NK-92 treated with Interleukin-12 subunit alpha and Interleukin-12 subunit beta, amount 100 ng/mL, for 24 hours (cell line): ENCODE measurements at regions not wholly inside any gene's neighbourhood (a gene's known extent, or its start where the extent isn't known, plus 50 kb on each side); places are given as distances from the start of the nearest gene placed in this dataset.

ENCODE experiments used
- DNase-seq: peaks from one replicate; lab custom pipeline; 2025; lab: John Stamatoyannopoulos, UW

DNA sequence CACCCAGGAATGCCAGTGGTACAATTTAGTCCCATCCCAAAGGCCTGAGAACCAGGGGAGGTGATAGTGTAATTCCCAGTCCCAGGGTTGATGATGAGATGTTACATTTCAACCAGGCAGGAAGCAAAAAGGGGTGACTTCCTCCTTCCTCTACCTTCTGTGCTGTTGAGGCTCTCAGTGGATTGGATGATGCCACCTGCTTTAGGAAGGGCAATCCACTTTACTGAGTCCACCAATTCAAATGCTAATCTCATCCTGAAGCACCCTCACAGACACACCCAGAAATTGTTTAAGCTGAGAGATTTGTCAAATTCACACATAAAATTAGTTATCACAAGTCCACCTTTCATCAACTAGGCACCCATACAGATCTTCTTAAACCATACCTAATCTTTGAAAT is 418.5 kb upstream of the GOLIM4 start:
- DNase-seq = no peak

DNA sequence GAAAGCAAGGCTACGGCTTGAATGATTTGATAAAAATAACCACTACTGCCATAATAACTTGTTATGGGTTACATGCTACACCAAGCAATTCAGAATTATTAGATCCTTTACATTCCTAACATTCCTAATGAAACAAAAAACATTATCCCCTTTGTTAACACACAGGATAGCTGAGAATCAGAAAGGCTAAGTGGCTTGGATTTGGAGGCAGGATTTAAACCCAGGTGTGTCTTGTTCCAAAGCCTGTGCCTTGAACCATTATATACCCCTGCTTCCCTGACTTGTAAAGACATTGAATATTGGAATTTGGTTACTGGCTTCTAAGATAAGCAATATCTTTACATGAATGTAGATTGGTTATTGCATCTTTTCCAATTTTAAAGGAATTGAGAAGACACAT is 417.1 kb upstream of the GOLIM4 start:
- no peak for DNase-seq

DNA sequence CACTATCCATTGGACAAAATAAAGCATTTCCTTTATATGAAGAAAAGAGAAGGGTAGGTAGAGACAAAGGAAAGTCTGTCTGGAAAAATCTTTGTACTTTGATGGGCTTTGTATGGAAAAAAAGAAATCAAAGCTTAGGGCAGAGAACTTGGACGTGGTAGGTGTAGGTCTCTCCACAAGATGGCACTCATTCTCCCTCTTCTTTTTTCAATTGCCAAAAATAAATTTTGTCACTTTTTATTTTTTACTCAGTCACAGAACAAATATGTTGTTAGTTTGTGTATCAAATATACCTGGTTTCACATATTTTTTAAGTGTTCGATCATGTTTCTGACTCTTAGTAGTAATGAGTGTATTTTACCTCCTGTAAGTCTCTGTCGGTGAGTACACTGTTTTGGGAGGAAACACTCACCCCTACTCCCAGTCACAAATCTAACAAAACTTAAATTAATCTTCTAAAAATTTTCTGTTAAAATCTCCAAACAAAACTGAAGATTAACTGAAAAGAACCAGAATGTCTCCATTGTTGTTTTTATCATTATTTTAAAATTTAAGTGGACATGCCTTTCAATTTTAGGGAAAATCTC is 415.8 kb upstream of the GOLIM4 start:
- DNase-seq = no peak

DNA sequence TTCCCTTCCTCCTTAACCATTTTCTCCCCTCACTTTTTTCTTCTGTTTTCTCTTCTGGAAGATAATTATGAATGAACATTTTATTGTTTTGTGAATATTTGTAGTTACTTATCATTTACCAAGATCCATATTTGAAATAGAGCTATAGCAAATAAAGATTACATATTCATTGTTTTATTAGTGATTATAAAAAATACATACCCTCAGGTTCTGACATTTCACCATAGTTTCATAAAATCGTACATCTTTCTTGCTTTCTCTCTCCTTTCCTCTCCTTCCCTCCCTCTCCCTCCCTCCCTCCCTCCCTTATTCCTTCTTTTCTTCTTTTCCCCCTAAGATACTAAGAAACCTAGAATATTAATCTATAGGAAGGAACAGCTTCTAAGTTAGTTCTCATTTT is 410.9 kb upstream of the GOLIM4 start:
- DNase-seq = no peak

DNA sequence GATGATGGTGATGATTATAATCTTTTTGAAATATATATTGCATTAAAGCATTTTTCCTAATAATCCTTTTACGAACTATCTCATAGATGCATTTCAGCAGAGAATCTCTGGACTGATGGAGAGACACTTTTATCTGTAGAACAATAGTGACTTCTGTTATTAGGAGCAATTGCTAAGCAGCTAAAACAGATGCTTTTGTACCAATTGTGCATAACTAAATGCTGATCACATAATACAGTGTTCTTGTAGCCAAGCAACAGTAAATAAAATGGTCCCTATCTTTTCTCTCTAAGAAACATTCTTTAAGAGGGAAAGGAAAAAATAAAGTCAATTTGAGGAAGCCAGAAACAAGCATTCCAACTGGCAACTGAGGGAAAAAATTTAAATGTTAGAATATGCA is 405.8 kb upstream of the GOLIM4 start:
- DNase-seq = no peak

DNA sequence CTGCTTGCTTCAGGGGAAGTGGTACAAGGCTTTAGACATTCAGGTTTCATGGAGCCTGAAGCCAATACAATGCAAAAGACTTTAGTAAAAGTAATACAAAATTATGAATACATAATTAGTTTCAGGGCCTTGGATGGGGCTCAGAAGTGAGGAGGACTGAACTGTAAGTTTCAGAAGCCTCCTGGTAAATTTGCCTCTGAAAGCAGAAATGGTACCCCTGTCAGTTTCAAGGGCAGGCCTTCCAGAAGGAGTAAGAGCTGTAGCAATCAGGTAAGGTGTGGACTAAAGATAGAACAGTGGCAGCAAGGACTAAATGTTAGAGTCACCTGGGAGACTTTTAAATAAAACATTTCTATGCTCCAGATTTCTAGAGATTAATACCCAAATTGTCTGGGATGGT is 402.5 kb upstream of the GOLIM4 start:
- no peak for DNase-seq

DNA sequence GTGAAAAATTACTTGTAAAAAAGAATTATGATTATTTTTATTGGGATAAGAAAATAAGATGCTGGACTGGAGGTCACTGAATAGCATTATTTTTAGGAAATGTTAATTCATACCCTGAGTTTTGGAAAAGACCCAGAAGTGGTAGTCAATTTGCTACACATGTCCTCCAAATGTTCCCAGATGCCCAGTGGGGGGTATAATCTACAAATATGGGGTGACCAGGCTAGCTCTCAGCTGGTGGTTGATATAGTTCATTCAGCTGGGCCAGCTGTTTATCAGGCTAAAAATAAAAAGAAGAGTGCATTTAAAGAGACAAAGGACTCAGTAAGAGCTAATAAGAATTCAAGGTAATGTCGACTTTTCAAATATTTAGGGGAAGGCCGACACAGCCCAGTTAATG is 402.0 kb upstream of the GOLIM4 start:
- DNase-seq = no peak

DNA sequence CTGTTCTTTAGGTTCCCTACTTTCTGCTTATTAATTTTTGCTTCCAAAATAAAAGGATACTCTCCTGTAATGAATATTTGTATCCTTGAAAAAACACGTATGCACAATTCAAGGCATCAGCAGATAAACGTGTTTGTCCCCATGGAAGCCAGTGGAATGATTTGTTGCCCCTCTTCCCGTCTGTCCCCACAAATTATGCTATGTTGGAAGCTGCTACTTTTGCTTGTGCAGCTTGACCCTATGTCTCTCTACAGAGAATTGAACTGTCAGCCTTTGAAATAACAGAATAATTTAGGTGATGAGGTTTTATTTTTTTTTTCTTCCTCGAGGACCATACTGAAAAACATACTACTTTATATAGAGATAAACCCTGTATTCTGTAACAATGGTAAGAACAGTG is 401.5 kb upstream of the GOLIM4 start:
- DNase-seq = no peak

DNA sequence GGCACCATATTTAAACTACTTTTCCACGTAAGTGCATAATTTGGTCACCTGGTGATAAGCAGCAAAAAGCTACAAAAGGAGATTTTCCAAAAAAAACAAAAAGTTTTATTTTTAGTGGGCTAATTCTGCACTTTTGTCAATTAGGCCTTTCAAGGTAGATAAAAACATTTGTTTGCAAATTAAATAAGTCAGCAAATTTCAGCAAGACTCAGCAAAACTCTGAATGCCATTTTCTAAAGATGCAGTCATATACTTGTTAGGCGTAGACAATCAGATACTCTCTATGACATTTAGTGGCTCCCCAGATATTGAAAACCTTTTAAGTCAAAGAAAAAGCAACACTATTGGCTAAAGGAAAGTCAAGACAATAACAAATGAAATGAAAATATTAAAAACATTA is 400.2 kb upstream of the GOLIM4 start:
- DNase-seq = no peak

DNA sequence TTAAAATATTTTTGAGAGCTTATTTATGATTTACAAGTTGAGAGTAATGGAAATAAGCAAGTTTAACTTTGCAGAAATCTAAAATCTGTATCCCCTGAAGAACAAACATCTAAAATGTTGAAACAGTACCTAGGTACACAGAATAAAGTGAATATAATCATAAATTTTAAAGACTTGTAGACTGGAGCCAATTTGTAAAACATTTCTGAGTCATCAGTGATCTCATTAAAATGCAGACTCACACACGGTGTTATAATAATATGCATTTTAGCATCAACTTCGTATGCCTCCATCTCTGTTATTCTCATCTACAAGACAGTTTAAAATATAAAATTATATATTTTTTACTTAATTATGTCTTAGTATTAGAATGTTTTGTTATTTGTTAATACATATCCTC is 399.5 kb upstream of the GOLIM4 start:
- no peak for DNase-seq

DNA sequence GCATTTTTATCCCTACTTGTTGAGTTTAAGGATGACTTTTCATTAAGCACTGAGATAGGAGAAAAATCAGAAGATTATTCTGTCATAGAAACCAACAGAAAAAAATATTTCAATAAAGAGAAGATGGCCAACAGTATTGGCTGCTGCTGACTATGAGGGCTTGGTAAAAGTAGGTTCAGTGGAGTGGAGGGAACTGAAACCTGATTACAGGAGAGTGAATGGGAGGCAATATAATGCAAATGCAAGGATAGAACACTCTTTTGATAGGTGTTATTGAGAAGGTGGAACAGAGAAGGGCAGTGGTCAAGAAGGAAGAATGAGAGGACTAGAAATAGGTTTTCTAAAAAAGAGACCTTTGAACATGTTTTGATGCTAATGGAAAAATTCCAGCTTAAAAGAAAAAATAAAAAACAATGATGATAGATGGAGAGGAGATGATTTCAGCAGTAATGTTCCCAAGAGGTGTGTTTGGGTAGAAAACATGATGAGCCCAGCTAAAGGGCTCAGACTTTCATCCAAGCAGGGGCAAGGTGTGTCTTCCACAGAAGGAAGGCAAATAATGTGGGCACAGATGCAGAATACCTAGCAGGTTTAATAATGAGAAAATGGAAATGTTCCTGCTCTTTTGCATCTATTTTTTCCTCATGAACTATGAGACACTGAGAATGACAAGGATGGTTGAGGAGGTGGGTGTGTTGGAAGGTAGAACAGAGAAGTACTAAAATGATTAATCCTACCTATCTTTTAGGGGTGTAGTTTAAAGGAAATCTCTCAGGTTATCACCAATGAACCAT is 397.9 kb upstream of the GOLIM4 start:
- no peak for DNase-seq

DNA sequence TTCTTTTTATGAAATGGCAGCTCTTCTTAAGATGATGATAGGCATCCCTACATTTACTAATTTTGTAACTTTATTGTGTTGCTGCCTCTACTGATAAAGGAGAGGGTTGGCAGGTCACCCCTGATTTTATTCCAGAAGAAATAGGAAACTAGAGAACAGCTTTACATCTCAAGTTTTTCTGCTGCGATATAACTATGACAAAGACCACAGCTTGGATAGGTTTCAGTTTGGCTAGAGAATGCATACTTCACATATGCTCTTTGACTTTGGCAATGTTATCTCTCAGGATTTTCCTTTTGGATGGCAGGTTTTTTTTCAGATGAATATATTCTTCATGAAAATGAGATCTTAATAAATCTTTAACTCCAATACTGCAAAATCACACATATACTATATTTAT is 395.3 kb upstream of the GOLIM4 start:
- DNase-seq = no peak

DNA sequence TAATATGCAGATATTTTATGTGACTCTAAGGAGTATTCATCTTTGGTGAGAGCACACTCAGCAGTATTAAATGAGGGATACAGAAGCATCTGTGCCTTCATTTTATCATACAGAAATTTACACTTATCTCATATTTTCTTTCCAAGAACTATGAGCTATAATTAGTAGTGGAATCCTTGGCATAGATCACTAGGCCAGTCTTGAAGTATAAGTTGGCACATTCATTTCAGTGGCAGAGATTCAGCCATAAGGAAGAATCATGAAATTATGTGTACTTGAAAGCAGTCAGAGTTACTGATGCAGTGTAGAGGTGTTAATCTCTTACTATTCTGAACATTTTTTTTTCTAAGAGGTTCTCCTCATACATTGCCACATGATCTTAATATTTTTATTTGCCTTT is 393.6 kb upstream of the GOLIM4 start:
- DNase-seq = no peak

DNA sequence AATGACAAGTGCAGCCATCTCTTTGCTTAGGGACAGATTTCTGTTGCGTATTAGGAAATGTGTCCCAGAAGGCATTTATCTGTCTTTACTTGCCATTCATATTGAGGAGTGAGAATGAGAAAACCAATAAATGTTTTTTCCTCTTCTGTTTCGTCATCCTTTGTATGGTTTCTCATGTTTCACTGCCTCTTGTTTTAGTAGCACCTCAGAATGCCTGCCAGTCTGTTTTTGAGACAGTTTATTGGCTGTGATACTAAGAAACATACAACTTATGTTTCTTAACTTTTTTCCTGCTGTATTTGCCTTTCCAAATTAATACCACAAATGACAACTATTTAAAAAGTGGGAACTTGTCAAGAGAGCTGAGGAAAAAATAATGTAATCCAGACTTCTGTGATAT is 390.2 kb upstream of the GOLIM4 start:
- no peak for DNase-seq

DNA sequence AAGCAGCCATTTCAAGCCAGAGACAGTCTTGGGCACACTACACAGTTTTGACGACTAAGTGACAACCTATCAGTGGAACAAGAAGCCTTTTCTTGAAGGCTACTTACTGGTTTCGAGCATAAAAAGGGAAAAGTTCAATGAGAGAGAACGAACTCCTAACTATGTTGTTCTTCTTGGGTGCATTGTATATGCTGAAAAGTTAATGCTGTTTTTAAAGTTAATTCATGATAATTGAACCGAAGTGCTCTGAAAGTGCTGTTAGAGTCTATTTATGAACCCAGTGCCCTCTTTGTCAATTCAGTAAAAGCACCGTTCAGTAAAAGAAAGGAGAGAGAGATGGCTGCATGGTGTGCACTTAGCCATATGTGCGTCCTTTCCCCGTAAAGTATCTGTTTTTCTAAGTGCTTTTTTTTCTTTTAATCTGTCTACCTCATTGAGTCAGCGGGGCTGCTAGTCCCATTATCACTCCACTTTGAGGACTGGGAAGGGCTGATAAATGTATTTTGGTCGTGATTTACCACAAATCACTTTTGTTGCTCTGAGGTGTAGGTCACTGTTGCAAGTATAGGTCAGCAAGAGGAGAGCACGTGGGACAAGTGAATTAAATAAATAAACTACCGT is 380.7 kb upstream of the GOLIM4 start:
- no peak for DNase-seq

DNA sequence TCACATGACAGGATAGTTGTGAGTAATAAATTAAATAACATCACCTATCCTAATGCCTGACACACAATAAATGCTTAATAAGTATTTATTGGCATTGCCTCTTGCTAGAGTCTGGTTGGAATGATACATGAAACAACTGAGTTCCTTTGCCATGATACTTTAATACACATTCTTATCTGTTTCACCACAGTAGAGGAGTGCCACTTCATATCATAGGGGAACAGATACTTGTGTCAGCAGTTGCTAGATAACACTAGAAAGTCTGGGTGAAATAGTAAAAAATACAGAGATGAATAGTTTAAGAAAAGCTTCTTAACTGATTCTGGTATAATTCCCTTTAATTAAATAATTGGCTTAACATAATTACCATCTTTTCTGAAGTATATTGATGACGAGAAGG is 380.0 kb upstream of the GOLIM4 start:
- no peak for DNase-seq

DNA sequence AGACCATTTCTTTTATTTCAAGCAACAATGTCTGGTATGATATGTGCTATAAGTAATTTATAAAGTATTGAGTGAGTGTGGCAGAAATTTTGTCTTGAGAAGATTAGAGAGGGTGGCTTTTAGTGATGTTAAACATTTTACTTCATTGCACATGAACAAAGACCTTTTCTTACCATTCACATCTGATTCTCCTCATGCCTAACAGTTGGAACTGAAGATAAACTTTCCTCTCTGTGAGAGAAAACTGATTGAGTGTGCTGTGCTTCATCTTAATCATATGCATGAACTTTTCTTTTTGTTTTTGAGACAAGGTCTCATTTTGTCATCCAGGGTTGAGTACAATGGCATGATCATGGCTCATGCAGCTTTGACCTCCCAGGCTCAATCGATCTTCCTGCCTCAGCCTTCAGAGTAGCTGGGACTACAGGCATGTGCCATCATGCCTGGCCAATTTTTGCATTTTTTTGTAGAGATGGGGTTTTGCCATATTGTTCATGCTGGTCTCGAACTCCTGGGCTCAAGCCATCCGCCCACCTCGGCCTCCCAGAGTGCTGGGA is 377.7 kb upstream of the GOLIM4 start:
- DNase-seq = no peak

DNA sequence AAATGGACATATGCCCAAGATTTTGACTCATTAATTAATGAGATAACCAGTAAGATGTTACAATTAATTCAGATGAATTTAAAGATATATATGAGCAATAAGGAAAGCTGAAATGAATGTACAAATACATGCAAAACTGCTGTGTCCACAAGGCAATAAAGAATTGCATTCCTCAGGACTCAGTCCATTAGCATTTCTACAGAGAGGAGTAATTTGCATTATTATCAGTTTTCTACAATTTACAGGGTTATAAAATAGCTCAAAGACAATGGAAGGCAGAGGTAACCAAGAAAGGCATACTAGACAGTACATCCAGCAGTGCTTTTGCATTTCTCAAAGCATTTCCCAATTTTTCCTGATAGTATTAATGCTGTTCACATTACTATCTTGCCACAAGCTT is 377.1 kb upstream of the GOLIM4 start:
- DNase-seq = no peak

DNA sequence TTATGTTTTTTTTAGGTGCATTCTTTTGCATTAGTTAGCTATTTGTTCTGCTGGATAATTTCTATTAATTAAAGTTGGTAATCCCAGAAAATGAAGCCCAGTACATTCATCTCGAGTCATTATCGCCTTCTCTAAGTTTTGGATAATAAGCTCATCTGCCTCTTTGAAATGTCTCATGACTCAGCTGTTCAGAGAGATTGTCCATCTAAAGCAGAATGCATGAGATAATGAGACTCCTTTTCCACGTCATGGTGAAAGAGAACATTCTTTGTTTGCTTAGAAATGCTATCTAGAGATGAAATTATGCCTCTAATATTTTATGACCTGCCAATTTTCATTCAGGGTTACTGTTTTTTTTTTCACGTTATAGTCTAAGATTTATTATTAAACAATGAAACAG is 374.7 kb upstream of the GOLIM4 start:
- DNase-seq = no peak

DNA sequence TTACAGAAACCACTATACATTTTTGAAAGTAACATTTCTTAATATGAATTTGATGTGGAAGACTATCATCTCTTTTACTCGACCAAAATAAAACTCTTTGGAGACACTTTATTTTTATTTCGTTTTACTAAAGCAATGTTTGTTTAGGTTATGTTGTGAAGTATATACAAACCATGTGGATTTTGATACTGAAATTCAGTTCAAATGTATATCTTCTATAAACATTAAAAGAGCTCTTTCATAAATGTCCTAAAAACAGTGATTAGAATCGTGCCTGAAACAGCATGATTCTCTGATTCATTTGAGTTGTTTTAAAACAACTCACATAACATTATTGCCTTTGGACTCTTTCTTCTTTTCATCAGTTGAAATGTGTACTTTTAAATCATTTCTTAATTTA is 373.7 kb upstream of the GOLIM4 start:
- DNase-seq = no peak

DNA sequence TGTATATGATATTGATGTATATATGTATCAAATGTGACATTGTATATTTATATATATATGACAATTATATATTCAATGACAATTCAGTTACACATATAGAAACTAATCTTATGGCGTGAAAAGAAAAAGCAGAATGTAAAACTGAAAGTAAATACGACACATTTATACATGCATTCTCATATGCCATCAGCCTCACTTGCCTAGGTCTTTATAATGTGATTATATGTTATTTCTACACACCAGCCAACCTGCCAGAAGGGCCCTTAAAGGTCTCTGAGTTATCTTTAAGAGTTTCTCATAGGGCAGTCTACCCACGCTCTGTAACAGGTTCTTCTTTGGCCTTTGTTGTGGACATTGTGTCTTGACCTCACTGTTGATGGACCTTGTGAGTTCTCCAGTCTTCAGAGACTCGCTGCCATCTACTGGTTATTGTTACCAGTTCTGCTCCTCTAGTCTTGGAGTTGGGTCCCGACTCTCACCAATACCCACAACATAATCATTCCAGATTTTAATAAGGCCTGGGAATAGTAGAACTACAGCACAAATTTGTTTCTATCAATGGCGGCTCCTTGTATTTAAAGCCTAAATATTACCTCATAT is 371.5 kb upstream of the GOLIM4 start:
- no peak for DNase-seq

DNA sequence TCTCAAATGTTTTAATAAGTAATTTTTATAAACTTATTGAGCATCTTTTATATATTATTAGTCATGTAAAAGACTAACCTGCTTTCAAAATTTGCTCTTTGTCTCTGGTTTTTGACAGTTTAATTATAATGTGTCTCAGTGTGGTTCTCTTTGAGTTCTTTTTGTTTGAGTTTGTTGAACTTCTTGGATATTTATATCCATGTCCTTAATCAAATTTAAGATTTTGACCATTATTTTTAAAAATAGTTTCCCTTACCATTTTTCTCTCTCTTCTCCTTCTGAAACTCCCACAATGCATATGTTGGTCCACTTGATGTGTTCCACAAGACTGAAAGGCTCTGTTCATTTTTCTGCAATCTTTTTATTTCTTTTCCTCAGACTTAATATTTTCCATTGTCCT is 366.1 kb upstream of the GOLIM4 start:
- DNase-seq = no peak

DNA sequence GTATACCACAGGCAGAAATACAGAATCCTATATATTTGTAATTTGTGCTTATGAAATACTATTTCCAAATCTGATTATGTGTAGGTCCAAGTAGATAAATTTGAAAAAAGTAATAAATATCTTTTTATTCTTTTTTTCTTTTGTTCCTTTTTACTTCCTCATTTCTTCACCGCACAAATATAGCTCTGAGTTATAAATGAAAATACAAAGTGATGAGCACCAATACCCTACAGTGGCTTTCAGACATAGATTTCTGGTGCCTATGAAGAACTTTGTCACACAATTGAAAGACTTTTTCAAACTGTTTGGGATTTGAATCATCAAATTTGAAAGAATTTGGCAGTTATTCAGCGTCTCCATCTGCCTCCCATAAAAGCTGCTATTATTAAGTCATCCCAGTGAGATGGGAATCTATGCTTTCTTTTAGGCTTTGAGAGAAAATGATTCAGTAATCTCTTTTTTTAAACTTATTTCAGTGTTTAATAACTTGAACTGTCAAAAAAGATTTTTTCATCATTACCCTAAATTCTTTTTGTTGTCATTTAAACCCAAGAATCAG is 363.6 kb upstream of the GOLIM4 start:
- no peak for DNase-seq
